IPS DF 6.9 (cell line): ENCODE measurements at regions not wholly inside any gene's neighbourhood (a gene's known extent, or its start where the extent isn't known, plus 50 kb on each side); places are given as distances from the start of the nearest gene placed in this dataset.
A peak's percentile ranks its signal among the peaks of the same experiment; 100 is the strongest.

Experiments
- DNase-seq: peaks from one replicate; pipeline ENCODE4 v3.0.0-alpha.2; 2013; ENCODE audit warnings: low read depth, low spot score
- H3K27ac ChIP-seq: one replicate; pipeline ENCODE4 v1.5.1; 2013; ENCODE audit warnings: low read length, control low read depth
- H3K27me3 ChIP-seq: 2 replicates; pipeline ENCODE4 v1.6.1; 2013; ENCODE audit warnings: mild to moderate bottlenecking, low read length; ENCODE audit not compliant: control insufficient read depth, insufficient read depth
- H3K36me3 ChIP-seq: 2 replicates; pipeline ENCODE4 v1.6.1; 2013; ENCODE audit warnings: low read length; ENCODE audit not compliant: control insufficient read depth, insufficient read depth
- H3K4me1 ChIP-seq: 2 replicates; pipeline ENCODE4 v1.6.1; 2013; ENCODE audit warnings: low read length; ENCODE audit not compliant: control insufficient read depth, insufficient read depth
- H3K4me3 ChIP-seq: 2 replicates; pipeline ENCODE4 v1.5.1; 2013; ENCODE audit warnings: mild to moderate bottlenecking, low read length
- H3K9me3 ChIP-seq: 2 replicates; pipeline ENCODE4 v1.6.1; 2013; ENCODE audit warnings: low read length, inconsistent platforms; ENCODE audit not compliant: control insufficient read depth, insufficient read depth
- WGBS: extraction: QIAGEN DNeasy Blood & Tissue Kit; methylation state at CpG from one replicate; pipeline ENCODE4 v1.1.7; 2013; ENCODE audit warnings: mixed read lengths, missing lambda C conversion rate; ENCODE audit not compliant: insufficient read length, insufficient coverage; 5-methylcytosine and 5-hydroxymethylcytosine counted together

- WGBS, result no CpG with 5 or more reads among the region's 3 CpGs
- no peak overlapping the region for H3K27ac ChIP-seq
- no peak overlapping the region for H3K4me3 ChIP-seq
- peaks cover 2% of the 10 kb centered on the region; the same call in 1 of the 2 replicates for H3K27me3 ChIP-seq
- no peak for DNase-seq
- no peaks in the 10 kb centered on the region for H3K4me1 ChIP-seq
- H3K9me3 ChIP-seq, result no peaks in the 10 kb centered on the region
- H3K36me3 ChIP-seq, result no peaks in the 10 kb centered on the region
These were observed 89.8 kb upstream of the UGP2 start for GRCh38 chr2:63751901-63752300.

GRCh38 chr2:63755216-63755615, 86.5 kb upstream of the UGP2 start:
- no CpG with 5 or more reads among the region's 6 CpGs for WGBS
- Histone ChIP-seq H3K27ac (no peak overlapping the region), H3K9me3 (no peaks in the 10 kb centered on the region), H3K4me1 (no peaks in the 10 kb centered on the region), H3K4me3 (no peak overlapping the region), H3K36me3 (no peaks in the 10 kb centered on the region), H3K27me3 (peaks cover 2% of the 10 kb centered on the region; the same call in 1 of the 2 replicates)
- DNase-seq, result no peak

- Histone ChIP-seq H3K4me3 (no peak overlapping the region), H3K9me3 (no peaks in the 10 kb centered on the region), H3K4me1 (no peaks in the 10 kb centered on the region), H3K27me3 (peaks cover 2% of the 10 kb centered on the region; the same call in 1 of the 2 replicates), H3K27ac (no peak overlapping the region), H3K36me3 (no peaks in the 10 kb centered on the region)
- no peak for DNase-seq
These were observed 85.7 kb upstream of the UGP2 start for GRCh38 chr2:63755965-63756364.

- Histone ChIP-seq H3K9me3 (no peaks in the 10 kb centered on the region), H3K27ac (no peak overlapping the region), H3K36me3 (no peaks in the 10 kb centered on the region), H3K27me3 (no peaks in the 10 kb centered on the region), H3K4me1 (peaks cover 7% of the 10 kb centered on the region; the same call in 1 of the 2 replicates), H3K4me3 (no peak overlapping the region)
- no peak for DNase-seq
- no CpG with 5 or more reads among the region's 4 CpGs for WGBS
These were observed 78.2 kb upstream of the UGP2 start for GRCh38 chr2:63763391-63763941.

GRCh38 chr2:63764630-63765029, 77.1 kb upstream of the UGP2 start:
- H3K36me3 ChIP-seq, result no peaks in the 10 kb centered on the region
- no peak overlapping the region for H3K27ac ChIP-seq
- H3K9me3 ChIP-seq, result no peaks in the 10 kb centered on the region
- no peaks in the 10 kb centered on the region for H3K27me3 ChIP-seq
- peak; percentile 41 for DNase-seq
- H3K4me3 ChIP-seq, result no peak overlapping the region
- no CpG with 5 or more reads among the region's 2 CpGs for WGBS
- peaks cover 7% of the 10 kb centered on the region; the same call in 1 of the 2 replicates for H3K4me1 ChIP-seq

- DNase-seq, result no peak
- no peaks in the 10 kb centered on the region for H3K9me3 ChIP-seq
- no CpG with 5 or more reads among the region's 2 CpGs for WGBS
- no peaks in the 10 kb centered on the region for H3K27me3 ChIP-seq
- H3K36me3 ChIP-seq, result no peaks in the 10 kb centered on the region
- H3K4me3 ChIP-seq, result no peak overlapping the region
- H3K27ac ChIP-seq, result no peak overlapping the region
- H3K4me1 ChIP-seq, result peaks cover 7% of the 10 kb centered on the region; the same call in 1 of the 2 replicates
These were observed 76.6 kb upstream of the UGP2 start for GRCh38 chr2:63765117-63765516.

- Histone ChIP-seq H3K4me1 (peaks cover 7% of the 10 kb centered on the region; the same call in 1 of the 2 replicates), H3K27ac (no peak overlapping the region), H3K27me3 (no peaks in the 10 kb centered on the region), H3K36me3 (no peaks in the 10 kb centered on the region), H3K9me3 (no peaks in the 10 kb centered on the region), H3K4me3 (no peak overlapping the region)
- no peak for DNase-seq
- WGBS, result no CpG with 5 or more reads among the region's 1 CpG
These were observed 74.4 kb upstream of the UGP2 start for GRCh38 chr2:63767307-63767706.

GRCh38 chr2:63768051-63768450, 73.6 kb upstream of the UGP2 start:
- no peaks in the 10 kb centered on the region for H3K36me3 ChIP-seq
- no peaks in the 10 kb centered on the region for H3K9me3 ChIP-seq
- H3K4me3 ChIP-seq, result no peak overlapping the region
- peaks cover 7% of the 10 kb centered on the region; the same call in 1 of the 2 replicates for H3K4me1 ChIP-seq
- DNase-seq, result no peak
- H3K27ac ChIP-seq, result no peak overlapping the region
- no peaks in the 10 kb centered on the region for H3K27me3 ChIP-seq

- DNase-seq, result no peak
- Histone ChIP-seq H3K9me3 (no peaks in the 10 kb centered on the region), H3K27me3 (no peaks in the 10 kb centered on the region), H3K36me3 (no peaks in the 10 kb centered on the region), H3K4me3 (no peak overlapping the region), H3K27ac (no peak overlapping the region), H3K4me1 (peaks cover 7% of the 10 kb centered on the region; the same call in 1 of the 2 replicates)
- WGBS, result no CpG with 5 or more reads among the region's 3 CpGs
These were observed 71.8 kb upstream of the UGP2 start for GRCh38 chr2:63769915-63770314.

GRCh38 chr2:63772061-63772460, 69.6 kb upstream of the UGP2 start:
- H3K4me1 ChIP-seq, result no peaks in the 10 kb centered on the region
- H3K9me3 ChIP-seq, result no peaks in the 10 kb centered on the region
- H3K4me3 ChIP-seq, result no peak overlapping the region
- WGBS, result no CpG with 5 or more reads among the region's 3 CpGs
- no peak for DNase-seq
- no peaks in the 10 kb centered on the region for H3K36me3 ChIP-seq
- H3K27me3 ChIP-seq, result no peaks in the 10 kb centered on the region
- H3K27ac ChIP-seq, result no peak overlapping the region

- Histone ChIP-seq H3K36me3 (no peaks in the 10 kb centered on the region), H3K27ac (no peak overlapping the region), H3K4me3 (no peak overlapping the region), H3K4me1 (peaks cover 1% of the 10 kb centered on the region; the same call in 1 of the 2 replicates), H3K27me3 (no peaks in the 10 kb centered on the region), H3K9me3 (no peaks in the 10 kb centered on the region)
- DNase-seq, result no peak
- no CpG with 5 or more reads among the region's 1 CpG for WGBS
These were observed 66.5 kb upstream of the UGP2 start for GRCh38 chr2:63775191-63775590.
